ENCODE measurements at regions not wholly inside any gene's neighbourhood (a gene's known extent, or its start where the extent isn't known, plus 50 kb on each side); places are given as distances from the start of the nearest gene placed in this dataset.

GRCh38 chr11:12598330-12599256, 75.6 kb upstream of the TEAD1 start:
- TF ChIP-seq ZNF174 (tag by site-specific recombination; IDR thresholded peaks at IDR 0.05) (no peak), ZFP3 (tag by site-specific recombination; IDR thresholded peaks at IDR 0.05; ENCODE audit: low read depth) (no peak), ZNF266 (tag by site-specific recombination; IDR thresholded peaks at IDR 0.05; ENCODE audit: low read depth) (no peak), ZNF274 (IDR thresholded peaks at IDR 0.05; ENCODE audit: low read length) (no peak), ZNF274 (tag by site-specific recombination; IDR thresholded peaks at IDR 0.05; ENCODE audit: borderline replicate concordance) (no peak)

All from HEK293 (cell line).